Stimulated activated CD8-positive, alpha-beta memory T cell treated with anti-CD3 and anti-CD28 coated beads, Interleukin-7, amount 100 ng/mL, for 1 hour (primary cell): ENCODE measurements at regions not wholly inside any gene's neighbourhood (a gene's known extent, or its start where the extent isn't known, plus 50 kb on each side); places are given as distances from the start of the nearest gene placed in this dataset.

Experiments used
- DNase-seq, 2 donors: peaks; one replicate each; pipeline ENCODE4 v3.0.0-alpha.2; 2020; ENCODE audit warnings: low read depth in 2 of 2

GRCh38 chr18:11322006-11322405 is 172.6 kb upstream of the PIEZO2 start:
- no peak for DNase-seq

GRCh38 chr18:11320986-11321385 is 171.6 kb upstream of the PIEZO2 start:
- no peak for DNase-seq

GRCh38 chr18:11316546-11316945 is 167.2 kb upstream of the PIEZO2 start:
- no peak for DNase-seq

GRCh38 chr18:11310476-11311086 is 161.2 kb upstream of the PIEZO2 start:
- no peak for DNase-seq

GRCh38 chr18:11309172-11309571 is 159.8 kb upstream of the PIEZO2 start:
- no peak for DNase-seq

- DNase-seq: no peak
These were observed 159.1 kb upstream of the PIEZO2 start for GRCh38 chr18:11308499-11308898.

GRCh38 chr18:11307716-11308115 is 158.3 kb upstream of the PIEZO2 start:
- no peak for DNase-seq

- no peak for DNase-seq
These were observed 156.1 kb upstream of the PIEZO2 start for GRCh38 chr18:11305507-11305906.

GRCh38 chr18:11304928-11305327 is 155.6 kb upstream of the PIEZO2 start:
- DNase-seq: no peak

GRCh38 chr18:11296946-11297345 is 147.6 kb upstream of the PIEZO2 start:
- DNase-seq: no peak

- no peak for DNase-seq
These were observed 144.4 kb upstream of the PIEZO2 start for GRCh38 chr18:11293794-11294193.

GRCh38 chr18:11290786-11291185 is 141.4 kb upstream of the PIEZO2 start:
- no peak for DNase-seq

- DNase-seq: no peak
These were observed 139.9 kb upstream of the PIEZO2 start for GRCh38 chr18:11289248-11289647.

- DNase-seq: no peak
These were observed 139.0 kb upstream of the PIEZO2 start for GRCh38 chr18:11288401-11288800.

GRCh38 chr18:11286431-11286830 is 137.1 kb upstream of the PIEZO2 start:
- no peak for DNase-seq

- DNase-seq: no peak
These were observed 135.4 kb upstream of the PIEZO2 start for GRCh38 chr18:11284811-11285210.

GRCh38 chr18:11284349-11284748 is 135.0 kb upstream of the PIEZO2 start:
- no peak for DNase-seq

GRCh38 chr18:11283479-11284161 is 134.3 kb upstream of the PIEZO2 start:
- no peak for DNase-seq

GRCh38 chr18:11279461-11279860 is 130.1 kb upstream of the PIEZO2 start:
- DNase-seq: no peak

GRCh38 chr18:11276678-11277077 is 127.3 kb upstream of the PIEZO2 start:
- no peak for DNase-seq

GRCh38 chr18:11274144-11274794 is 124.9 kb upstream of the PIEZO2 start:
- no peak for DNase-seq

GRCh38 chr18:11272516-11272915 is 123.1 kb upstream of the PIEZO2 start:
- no peak for DNase-seq

- DNase-seq: no peak
These were observed 122.6 kb upstream of the PIEZO2 start for GRCh38 chr18:11271954-11272353.
